ENCODE measurements at regions not wholly inside any gene's neighbourhood (a gene's known extent, or its start where the extent isn't known, plus 50 kb on each side); places are given as distances from the start of the nearest gene placed in this dataset.

- TF ChIP-seq CTCF (IDR thresholded peaks at IDR 0.05) (no peak), POLR2A (IDR thresholded peaks at IDR 0.05) (no peak), EP300 (IDR thresholded peaks at IDR 0.05) (no peak)
Measured at GRCh38 chr11:80034801-80035200, 594.0 kb upstream of the TENM4 start.
